ENCODE measurements at regions not wholly inside any gene's neighbourhood (a gene's known extent, or its start where the extent isn't known, plus 50 kb on each side); places are given as distances from the start of the nearest gene placed in this dataset.

DNA sequence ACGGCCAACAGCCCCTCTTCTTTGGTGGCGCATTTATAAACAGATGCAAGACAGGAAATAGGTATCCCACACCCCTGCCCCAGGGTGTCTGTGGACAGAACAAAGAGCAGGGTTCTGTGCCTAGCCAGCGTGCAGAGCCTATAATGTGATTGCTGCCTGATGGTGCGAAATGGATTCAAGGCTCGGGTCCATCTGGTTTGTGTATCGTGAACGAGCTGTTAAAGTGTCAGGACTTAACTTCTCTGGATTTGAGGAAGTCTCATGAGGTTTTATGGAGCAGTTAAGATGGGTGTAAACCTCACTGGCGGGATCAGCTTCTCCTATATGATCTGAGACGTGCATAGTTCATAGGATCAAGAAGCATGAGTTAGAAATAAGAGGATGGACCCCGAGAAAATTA, 388.7 kb upstream of the TBX3 start (continued):
- TF ChIP-seq NANOG (IDR thresholded peaks at IDR 0.05; ENCODE audit: insufficient read depth, low read depth, low read length, poor library complexity, severe bottlenecking) (no peak), KDM5A (IDR thresholded peaks at IDR 0.05; ENCODE audit: low read length) (no peak), CEBPB (IDR thresholded peaks at IDR 0.05; ENCODE audit: low read depth, low read length) (no peak)

Data from H1 (cell line).